Liver (tissue), 8 donors: ENCODE measurements at regions not wholly inside any gene's neighbourhood (a gene's known extent, or its start where the extent isn't known, plus 50 kb on each side); places are given as distances from the start of the nearest gene placed in this dataset.

Experiments
- DNase-seq: peaks from one replicate; pipeline ENCODE4 v3.0.0-alpha.2; 2017; ENCODE audit warnings: low spot score
- H3K27ac ChIP-seq, 2 donors: one replicate each; pipeline ENCODE4 v1.7.0; 2013; ENCODE audit warnings: inconsistent platforms in 2 of 2, low read length in 2 of 2, control low read depth in 1 of 2, low read depth in 1 of 2, mild to moderate bottlenecking in 1 of 2
- H3K27me3 ChIP-seq, 4 donors: one replicate each; pipeline versions ENCODE4 v1.6.1 to v1.7.0; 2013; ENCODE audit warnings: low read length in 3 of 4, inconsistent platforms in 1 of 4, mild to moderate bottlenecking in 1 of 4, moderate library complexity in 1 of 4; ENCODE audit not compliant: control insufficient read depth in 4 of 4, insufficient read depth in 4 of 4
- H3K36me3 ChIP-seq, 4 donors: one replicate each; pipeline versions ENCODE4 v1.6.1 to v1.7.0; 2013; ENCODE audit warnings: low read length in 3 of 4, mild to moderate bottlenecking in 3 of 4, low read depth in 1 of 4, moderate library complexity in 1 of 4; ENCODE audit not compliant: control insufficient read depth in 4 of 4, insufficient read depth in 3 of 4
- H3K4me1 ChIP-seq, 4 donors: one replicate each; pipeline versions ENCODE4 v1.6.1 to v1.7.0; 2013; ENCODE audit warnings: low read length in 3 of 4, mild to moderate bottlenecking in 3 of 4, moderate library complexity in 1 of 4; ENCODE audit not compliant: control insufficient read depth in 4 of 4, insufficient read depth in 4 of 4
- H3K4me3 ChIP-seq, 3 donors: one replicate each; pipeline versions ENCODE4 v1.6.1 to v1.7.0; 2013; ENCODE audit warnings: low read length in 3 of 3, control low read depth in 1 of 3, low read depth in 1 of 3, mild to moderate bottlenecking in 1 of 3
- H3K9ac ChIP-seq, 2 donors: one replicate each; pipeline ENCODE4 v1.7.0; 2013; ENCODE audit warnings: low read length in 2 of 2, mild to moderate bottlenecking in 2 of 2, moderate library complexity in 2 of 2, control low read depth in 1 of 2, low read depth in 1 of 2
- H3K9me3 ChIP-seq, 4 donors: one replicate each; pipeline versions ENCODE4 v1.6.1 to v1.7.0; 2013; ENCODE audit warnings: low read length in 3 of 4; ENCODE audit not compliant: control insufficient read depth in 4 of 4
- EGR1 ChIP-seq, 2 donors: IDR thresholded peaks; 2 replicates each; pipeline ENCODE4 v1.6.1; 2016 to 2018; ENCODE audit warnings: antibody characterized with exemption in 2 of 2, low read depth in 2 of 2
- FOXA1 ChIP-seq: IDR thresholded peaks from 2 replicates; pipeline ENCODE4 v1.6.1; 2016; ENCODE audit warnings: antibody characterized with exemption
- FOXA2 ChIP-seq: IDR thresholded peaks from 2 replicates; pipeline ENCODE4 v1.6.1; 2016; ENCODE audit warnings: antibody characterized with exemption
- GABPA ChIP-seq, 2 donors: IDR thresholded peaks in 1 of 2; conservative IDR thresholded peaks in 1 of 2; 2 replicates each; pipeline ENCODE4 v1.6.1; 2016; ENCODE audit warnings: antibody characterized with exemption in 2 of 2, mild to moderate bottlenecking in 1 of 2, moderate library complexity in 1 of 2
- HNF4A ChIP-seq, 2 donors: conservative IDR thresholded peaks; 2 replicates each; pipeline ENCODE4 v1.6.1; 2016; ENCODE audit warnings: antibody characterized with exemption in 2 of 2, mild to moderate bottlenecking in 2 of 2
- HNF4G ChIP-seq: IDR thresholded peaks from 2 replicates; pipeline ENCODE4 v1.6.1; 2016; ENCODE audit warnings: antibody characterized with exemption
- JUND ChIP-seq, 2 donors: IDR thresholded peaks; 2 replicates each; pipeline ENCODE4 v1.6.1; 2016; ENCODE audit warnings: antibody characterized with exemption in 2 of 2
- NR2F2 ChIP-seq: IDR thresholded peaks from 2 replicates; pipeline ENCODE4 v1.6.1; 2016; ENCODE audit warnings: antibody characterized with exemption
- RAD21 ChIP-seq, 2 donors: IDR thresholded peaks; 2 replicates each; pipeline ENCODE4 v1.6.1; 2016; ENCODE audit warnings: antibody characterized with exemption in 2 of 2, mild to moderate bottlenecking in 2 of 2
- RXRA ChIP-seq, 2 donors: IDR thresholded peaks; 2 replicates each; pipeline ENCODE4 v1.6.1; 2017 to 2018; ENCODE audit warnings: antibody characterized with exemption in 2 of 2, mild to moderate bottlenecking in 1 of 2
- SP1 ChIP-seq: IDR thresholded peaks from 2 replicates; pipeline ENCODE4 v1.6.1; 2018; ENCODE audit warnings: antibody characterized with exemption, mild to moderate bottlenecking
- TAF1 ChIP-seq: conservative IDR thresholded peaks from 2 replicates; pipeline ENCODE4 v1.6.1; 2016; ENCODE audit warnings: antibody characterized with exemption, mild to moderate bottlenecking
- YY1 ChIP-seq: IDR thresholded peaks from 2 replicates; pipeline ENCODE4 v1.6.1; 2016; ENCODE audit warnings: antibody characterized with exemption, mild to moderate bottlenecking
- WGBS: extraction: QIAGEN DNeasy Blood & Tissue Kit; methylation state at CpG from one replicate; pipeline ENCODE4 v1.1.7; 2013; 5-methylcytosine and 5-hydroxymethylcytosine counted together
- TF ChIP-seq, protein P1 (sequence below): IDR thresholded peaks from 2 replicates; pipeline ENCODE4 v1.6.1; 2016; ENCODE audit warnings: antibody characterized with exemption
- TF ChIP-seq, protein P2 (sequence below): IDR thresholded peaks from 2 replicates; pipeline ENCODE4 v1.6.1; 2016; ENCODE audit warnings: antibody characterized with exemption
- TF ChIP-seq, protein P3 (sequence below): IDR thresholded peaks from 2 replicates; pipeline ENCODE4 v1.6.1; 2016; ENCODE audit warnings: antibody characterized with exemption, mild to moderate bottlenecking
- TF ChIP-seq, protein P4 (sequence below): IDR thresholded peaks from 2 replicates; pipeline ENCODE4 v1.6.1; 2016; ENCODE audit warnings: antibody characterized with exemption
- TF ChIP-seq, protein P5 (sequence below): fragments of 150-350 bp; IDR thresholded peaks from 2 replicates; pipeline ENCODE4 v1.5.1; 2017; ENCODE audit warnings: improper control_type of control experiment, low read depth, low read length; ENCODE audit not compliant: missing input control
- donor health status: healthy.
- donor health status: healthy.
- donor health status: healthy.
- donor health status: healthy.
- donor health status: healthy.

DNA sequence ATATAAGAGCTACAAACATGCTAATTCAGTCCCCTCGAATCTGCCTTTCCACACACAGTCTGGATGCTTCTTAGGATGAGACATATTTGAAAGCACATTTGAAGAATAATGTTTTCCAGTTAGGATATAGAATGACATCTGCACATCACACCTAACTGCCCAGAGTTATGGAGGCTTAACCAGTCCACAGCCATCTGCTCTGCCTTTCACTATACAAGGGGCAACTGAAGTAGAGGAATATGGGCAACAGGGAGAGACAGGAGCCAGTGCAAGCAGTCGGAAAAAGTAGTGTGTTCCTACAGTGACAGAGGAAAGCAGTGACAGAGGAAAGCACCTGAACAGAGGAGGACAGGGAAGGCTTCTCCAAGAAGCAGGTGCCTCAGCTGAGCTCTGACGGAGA, 79.0 kb upstream of the CLDN18 start:
- WGBS = 64% methylated on average over 3 of the region's 3 CpGs
- no peaks in the 10 kb centered on the region for H3K36me3 ChIP-seq
- no peaks in the 10 kb centered on the region for H3K9me3 ChIP-seq
- H3K27me3 ChIP-seq = peaks cover 0 to 3% (median 0%) of the 10 kb centered on the region in 4 donors
- H3K9ac ChIP-seq = no peak overlapping the region
- no peak overlapping the region for H3K27ac ChIP-seq
- TF ChIP-seq YY1 (no peak), GABPA (IDR thresholded peaks at IDR 0.05 in 1 of 2, conservative IDR thresholded peaks at IDR 0.05 in 1 of 2) (no peak), FOXA1 (no peak), RAD21 (IDR thresholded peaks at IDR 0.05) (no peak), RXRA (IDR thresholded peaks at IDR 0.05) (no peak), FOXA2 (no peak), TAF1 (no peak), EGR1 (IDR thresholded peaks at IDR 0.05; ENCODE audit: low read depth in 2 of 2) (no peak), SP1 (no peak), HNF4A (conservative IDR thresholded peaks at IDR 0.05) (no peak), NR2F2 (no peak), HNF4G (no peak), JUND (IDR thresholded peaks at IDR 0.05) (no peak)
- TF ChIP-seq, protein P1, sequence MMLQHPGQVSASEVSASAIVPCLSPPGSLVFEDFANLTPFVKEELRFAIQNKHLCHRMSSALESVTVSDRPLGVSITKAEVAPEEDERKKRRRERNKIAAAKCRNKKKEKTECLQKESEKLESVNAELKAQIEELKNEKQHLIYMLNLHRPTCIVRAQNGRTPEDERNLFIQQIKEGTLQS = no peak
- TF ChIP-seq, protein P2, sequence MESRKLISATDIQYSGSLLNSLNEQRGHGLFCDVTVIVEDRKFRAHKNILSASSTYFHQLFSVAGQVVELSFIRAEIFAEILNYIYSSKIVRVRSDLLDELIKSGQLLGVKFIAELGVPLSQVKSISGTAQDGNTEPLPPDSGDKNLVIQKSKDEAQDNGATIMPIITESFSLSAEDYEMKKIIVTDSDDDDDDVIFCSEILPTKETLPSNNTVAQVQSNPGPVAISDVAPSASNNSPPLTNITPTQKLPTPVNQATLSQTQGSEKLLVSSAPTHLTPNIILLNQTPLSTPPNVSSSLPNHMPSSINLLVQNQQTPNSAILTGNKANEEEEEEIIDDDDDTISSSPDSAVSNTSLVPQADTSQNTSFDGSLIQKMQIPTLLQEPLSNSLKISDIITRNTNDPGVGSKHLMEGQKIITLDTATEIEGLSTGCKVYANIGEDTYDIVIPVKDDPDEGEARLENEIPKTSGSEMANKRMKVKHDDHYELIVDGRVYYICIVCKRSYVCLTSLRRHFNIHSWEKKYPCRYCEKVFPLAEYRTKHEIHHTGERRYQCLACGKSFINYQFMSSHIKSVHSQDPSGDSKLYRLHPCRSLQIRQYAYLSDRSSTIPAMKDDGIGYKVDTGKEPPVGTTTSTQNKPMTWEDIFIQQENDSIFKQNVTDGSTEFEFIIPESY = no peak
- TF ChIP-seq, protein P3, sequence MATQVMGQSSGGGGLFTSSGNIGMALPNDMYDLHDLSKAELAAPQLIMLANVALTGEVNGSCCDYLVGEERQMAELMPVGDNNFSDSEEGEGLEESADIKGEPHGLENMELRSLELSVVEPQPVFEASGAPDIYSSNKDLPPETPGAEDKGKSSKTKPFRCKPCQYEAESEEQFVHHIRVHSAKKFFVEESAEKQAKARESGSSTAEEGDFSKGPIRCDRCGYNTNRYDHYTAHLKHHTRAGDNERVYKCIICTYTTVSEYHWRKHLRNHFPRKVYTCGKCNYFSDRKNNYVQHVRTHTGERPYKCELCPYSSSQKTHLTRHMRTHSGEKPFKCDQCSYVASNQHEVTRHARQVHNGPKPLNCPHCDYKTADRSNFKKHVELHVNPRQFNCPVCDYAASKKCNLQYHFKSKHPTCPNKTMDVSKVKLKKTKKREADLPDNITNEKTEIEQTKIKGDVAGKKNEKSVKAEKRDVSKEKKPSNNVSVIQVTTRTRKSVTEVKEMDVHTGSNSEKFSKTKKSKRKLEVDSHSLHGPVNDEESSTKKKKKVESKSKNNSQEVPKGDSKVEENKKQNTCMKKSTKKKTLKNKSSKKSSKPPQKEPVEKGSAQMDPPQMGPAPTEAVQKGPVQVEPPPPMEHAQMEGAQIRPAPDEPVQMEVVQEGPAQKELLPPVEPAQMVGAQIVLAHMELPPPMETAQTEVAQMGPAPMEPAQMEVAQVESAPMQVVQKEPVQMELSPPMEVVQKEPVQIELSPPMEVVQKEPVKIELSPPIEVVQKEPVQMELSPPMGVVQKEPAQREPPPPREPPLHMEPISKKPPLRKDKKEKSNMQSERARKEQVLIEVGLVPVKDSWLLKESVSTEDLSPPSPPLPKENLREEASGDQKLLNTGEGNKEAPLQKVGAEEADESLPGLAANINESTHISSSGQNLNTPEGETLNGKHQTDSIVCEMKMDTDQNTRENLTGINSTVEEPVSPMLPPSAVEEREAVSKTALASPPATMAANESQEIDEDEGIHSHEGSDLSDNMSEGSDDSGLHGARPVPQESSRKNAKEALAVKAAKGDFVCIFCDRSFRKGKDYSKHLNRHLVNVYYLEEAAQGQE = no peak
- TF ChIP-seq, protein P4, sequence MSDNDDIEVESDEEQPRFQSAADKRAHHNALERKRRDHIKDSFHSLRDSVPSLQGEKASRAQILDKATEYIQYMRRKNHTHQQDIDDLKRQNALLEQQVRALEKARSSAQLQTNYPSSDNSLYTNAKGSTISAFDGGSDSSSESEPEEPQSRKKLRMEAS = no peak
- TF ChIP-seq, protein P5, sequence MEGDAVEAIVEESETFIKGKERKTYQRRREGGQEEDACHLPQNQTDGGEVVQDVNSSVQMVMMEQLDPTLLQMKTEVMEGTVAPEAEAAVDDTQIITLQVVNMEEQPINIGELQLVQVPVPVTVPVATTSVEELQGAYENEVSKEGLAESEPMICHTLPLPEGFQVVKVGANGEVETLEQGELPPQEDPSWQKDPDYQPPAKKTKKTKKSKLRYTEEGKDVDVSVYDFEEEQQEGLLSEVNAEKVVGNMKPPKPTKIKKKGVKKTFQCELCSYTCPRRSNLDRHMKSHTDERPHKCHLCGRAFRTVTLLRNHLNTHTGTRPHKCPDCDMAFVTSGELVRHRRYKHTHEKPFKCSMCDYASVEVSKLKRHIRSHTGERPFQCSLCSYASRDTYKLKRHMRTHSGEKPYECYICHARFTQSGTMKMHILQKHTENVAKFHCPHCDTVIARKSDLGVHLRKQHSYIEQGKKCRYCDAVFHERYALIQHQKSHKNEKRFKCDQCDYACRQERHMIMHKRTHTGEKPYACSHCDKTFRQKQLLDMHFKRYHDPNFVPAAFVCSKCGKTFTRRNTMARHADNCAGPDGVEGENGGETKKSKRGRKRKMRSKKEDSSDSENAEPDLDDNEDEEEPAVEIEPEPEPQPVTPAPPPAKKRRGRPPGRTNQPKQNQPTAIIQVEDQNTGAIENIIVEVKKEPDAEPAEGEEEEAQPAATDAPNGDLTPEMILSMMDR = no peak
- H3K4me1 ChIP-seq = no peaks in the 10 kb centered on the region
- DNase-seq = no peak
- no peak overlapping the region for H3K4me3 ChIP-seq
